Naive thymus-derived CD8-positive, alpha-beta T cell (primary cell): ENCODE measurements at regions not wholly inside any gene's neighbourhood (a gene's known extent, or its start where the extent isn't known, plus 50 kb on each side); places are given as distances from the start of the nearest gene placed in this dataset.
A peak's percentile ranks its signal among the peaks of the same experiment; 100 is the strongest.

ENCODE experiments used
- ATAC-seq, 2 donors: fragments of 150-1000 bp; cut with Tn5 transposase in 1 of 2; sonication (Bioruptor Pico), chemical (Tn5 transposase) in 1 of 2; 1 replicate in 1 of 2; 2 replicates in 1 of 2; pipeline ENCODE4 v1.10.0; 2021; ENCODE audit warnings: mild to moderate bottlenecking in 2 of 2, moderate library complexity in 2 of 2
- POLR2A ChIA-PET: fragments of 350-600 bp; sonication (Branson Sonifier 250); formaldehyde crosslinking; loops from one replicate; lab custom pipeline; 2021; ENCODE audit warnings: antibody characterized with exemption; lab: Charles Lee
- DNase-seq, 10 donors: peaks; one replicate each; pipeline versions ENCODE4 v3.0.0 to v3.0.0-alpha.2; 2020 to 2022
- H3K27ac Mint-ChIP-seq, 10 donors: one replicate each; pipeline ENCODE4 v1.8.0; 2020 to 2022; ENCODE audit warnings: mild to moderate bottlenecking in 10 of 10, mixed read lengths in 10 of 10, moderate library complexity in 4 of 10, inconsistent platforms in 1 of 10
- H3K27me3 Mint-ChIP-seq, 5 donors: one replicate each; pipeline ENCODE4 v1.8.0; 2021 to 2022; ENCODE audit warnings: mixed read lengths in 5 of 5
- H3K36me3 Mint-ChIP-seq, 3 donors: one replicate each; pipeline ENCODE4 v1.8.0; 2020 to 2022; ENCODE audit warnings: mixed read lengths in 3 of 3, mild to moderate bottlenecking in 2 of 3, inconsistent platforms in 1 of 3
- H3K4me1 Mint-ChIP-seq, 4 donors: one replicate each; pipeline ENCODE4 v1.8.0; 2021 to 2022; ENCODE audit warnings: mixed read lengths in 4 of 4
- H3K4me3 Mint-ChIP-seq, 10 donors: one replicate each; pipeline ENCODE4 v1.8.0; 2020 to 2022; ENCODE audit warnings: mild to moderate bottlenecking in 10 of 10, mixed read lengths in 10 of 10, moderate library complexity in 6 of 10, inconsistent platforms in 1 of 10
- H3K9me3 Mint-ChIP-seq, 9 donors: one replicate each; pipeline ENCODE4 v1.8.0; 2020 to 2022; ENCODE audit warnings: mixed read lengths in 9 of 9, mild to moderate bottlenecking in 3 of 9, inconsistent platforms in 1 of 9, moderate library complexity in 1 of 9

- H3K9me3 Mint-ChIP-seq = peaks cover 0 to 23% (median 7%) of the 10 kb centered on the region in 9 donors
- H3K27ac Mint-ChIP-seq = no peak overlapping the region
- H3K4me3 Mint-ChIP-seq = no peak overlapping the region
- H3K27me3 Mint-ChIP-seq = peaks cover 6 to 35% (median 22%) of the 10 kb centered on the region in 5 donors
- peaks cover 0 to 13% (median 0%) of the 10 kb centered on the region in 3 donors for H3K36me3 Mint-ChIP-seq
- POLR2A ChIA-PET = no interaction called here
- ATAC-seq = no peak
- DNase-seq = no peak
- peaks cover 0 to 2% (median 0%) of the 10 kb centered on the region in 4 donors for H3K4me1 Mint-ChIP-seq
Observed at GRCh38 chr20:20979934-20980333, 126.2 kb downstream of the LINC00237 start.

- no peak for ATAC-seq
- Mint-ChIP-seq H3K27ac (no peak overlapping the region), H3K27me3 (peaks cover 6 to 30% (median 23%) of the 10 kb centered on the region in 5 donors), H3K4me3 (no peak overlapping the region), H3K36me3 (peaks cover 0 to 13% (median 0%) of the 10 kb centered on the region in 3 donors), H3K9me3 (peaks cover 0 to 20% (median 7%) of the 10 kb centered on the region in 9 donors), H3K4me1 (peaks cover 0 to 2% (median 0%) of the 10 kb centered on the region in 4 donors)
- POLR2A ChIA-PET = no interaction called here
- DNase-seq = no peak
Observed at GRCh38 chr20:20977786-20978185, 128.4 kb downstream of the LINC00237 start.

- no peak overlapping the region for H3K4me3 Mint-ChIP-seq
- no peak for ATAC-seq
- peaks cover 0 to 3% (median 0%) of the 10 kb centered on the region in 9 donors for H3K9me3 Mint-ChIP-seq
- no peak overlapping the region for H3K27ac Mint-ChIP-seq
- no peaks in the 10 kb centered on the region for H3K4me1 Mint-ChIP-seq
- no peak for DNase-seq
- peaks cover 6 to 28% (median 7%) of the 10 kb centered on the region in 5 donors for H3K27me3 Mint-ChIP-seq
- no peaks in the 10 kb centered on the region for H3K36me3 Mint-ChIP-seq
- POLR2A ChIA-PET = no interaction called here
Observed at GRCh38 chr20:20972490-20972889, 133.7 kb downstream of the LINC00237 start.

GRCh38 chr20:20971810-20972209 is 134.3 kb downstream of the LINC00237 start:
- Mint-ChIP-seq H3K4me1 (no peaks in the 10 kb centered on the region), H3K9me3 (peaks cover 0 to 3% (median 0%) of the 10 kb centered on the region in 9 donors), H3K4me3 (no peak overlapping the region), H3K36me3 (no peaks in the 10 kb centered on the region), H3K27ac (no peak overlapping the region), H3K27me3 (peaks cover 4 to 22% (median 6%) of the 10 kb centered on the region in 5 donors)
- DNase-seq = no peak
- no peak for ATAC-seq
- POLR2A ChIA-PET = no interaction called here

GRCh38 chr20:20970841-20971240 is 135.3 kb downstream of the LINC00237 start:
- no peak overlapping the region for H3K27ac Mint-ChIP-seq
- POLR2A ChIA-PET = no interaction called here
- DNase-seq (no peak), ATAC-seq (no peak)
- H3K4me3 Mint-ChIP-seq = no peak overlapping the region
- no peaks in the 10 kb centered on the region for H3K36me3 Mint-ChIP-seq
- H3K4me1 Mint-ChIP-seq = no peaks in the 10 kb centered on the region
- H3K9me3 Mint-ChIP-seq = peaks cover 0 to 3% (median 0%) of the 10 kb centered on the region in 9 donors
- H3K27me3 Mint-ChIP-seq = peaks cover 3 to 18% (median 5%) of the 10 kb centered on the region in 5 donors

GRCh38 chr20:20969701-20970280 is 136.4 kb downstream of the LINC00237 start:
- H3K4me3 Mint-ChIP-seq = no peak overlapping the region
- H3K4me1 Mint-ChIP-seq = no peaks in the 10 kb centered on the region
- ATAC-seq (no peak), DNase-seq (no peak)
- POLR2A ChIA-PET = no interaction called here
- H3K27me3 Mint-ChIP-seq = peaks cover 2 to 18% (median 5%) of the 10 kb centered on the region in 5 donors
- H3K27ac Mint-ChIP-seq = no peak overlapping the region
- no peaks in the 10 kb centered on the region for H3K36me3 Mint-ChIP-seq
- peaks cover 0 to 3% (median 0%) of the 10 kb centered on the region in 9 donors for H3K9me3 Mint-ChIP-seq

- no peak for DNase-seq
- Mint-ChIP-seq H3K27me3 (peaks cover 2 to 15% (median 5%) of the 10 kb centered on the region in 5 donors), H3K27ac (peak overlapping the region in 1 of 10 donors; percentile 42), H3K4me1 (no peaks in the 10 kb centered on the region), H3K4me3 (no peak overlapping the region), H3K36me3 (no peaks in the 10 kb centered on the region), H3K9me3 (peaks cover 0 to 2% (median 0%) of the 10 kb centered on the region in 9 donors)
- POLR2A ChIA-PET = no interaction called here
- ATAC-seq = no peak
Observed at GRCh38 chr20:20967564-20968184, 138.5 kb downstream of the LINC00237 start.

GRCh38 chr20:20966171-20966570 is 140.0 kb downstream of the LINC00237 start:
- POLR2A ChIA-PET = no interaction called here
- no peaks in the 10 kb centered on the region for H3K4me1 Mint-ChIP-seq
- no peaks in the 10 kb centered on the region for H3K36me3 Mint-ChIP-seq
- no peak overlapping the region for H3K27ac Mint-ChIP-seq
- peaks cover 2 to 26% (median 5%) of the 10 kb centered on the region in 5 donors for H3K27me3 Mint-ChIP-seq
- H3K4me3 Mint-ChIP-seq = no peak overlapping the region
- no peak for ATAC-seq
- no peak for DNase-seq
- peaks cover 0 to 2% (median 0%) of the 10 kb centered on the region in 9 donors for H3K9me3 Mint-ChIP-seq

GRCh38 chr20:20959031-20959755 is 147.0 kb downstream of the LINC00237 start:
- DNase-seq (no peak), ATAC-seq (no peak)
- H3K4me3 Mint-ChIP-seq = no peak overlapping the region
- H3K36me3 Mint-ChIP-seq = no peaks in the 10 kb centered on the region
- H3K4me1 Mint-ChIP-seq = no peaks in the 10 kb centered on the region
- H3K27ac Mint-ChIP-seq = no peak overlapping the region
- H3K27me3 Mint-ChIP-seq = peaks cover 14 to 42% (median 15%) of the 10 kb centered on the region in 5 donors
- POLR2A ChIA-PET = no interaction called here
- H3K9me3 Mint-ChIP-seq = peaks cover 0 to 4% (median 0%) of the 10 kb centered on the region in 9 donors

- POLR2A ChIA-PET = no interaction called here
- H3K9me3 Mint-ChIP-seq = peaks cover 0 to 3% (median 0%) of the 10 kb centered on the region in 9 donors
Observed at GRCh38 chr20:20956513-20956931, 149.6 kb downstream of the LINC00237 start.

GRCh38 chr20:20955892-20956291 is 150.3 kb downstream of the LINC00237 start:
- Mint-ChIP-seq H3K4me3 (no peak overlapping the region), H3K27me3 (peaks cover 14 to 57% (median 18%) of the 10 kb centered on the region in 5 donors), H3K4me1 (peaks cover 0 to 5% (median 1%) of the 10 kb centered on the region in 4 donors), H3K36me3 (no peaks in the 10 kb centered on the region), H3K27ac (no peak overlapping the region), H3K9me3 (peaks cover 0 to 3% (median 0%) of the 10 kb centered on the region in 9 donors)
- POLR2A ChIA-PET = no interaction called here
- DNase-seq = no peak
- no peak for ATAC-seq

More at GRCh38 chr20:20956513-20956931, 149.6 kb downstream of the LINC00237 start:
- H3K27ac Mint-ChIP-seq = no peak overlapping the region
- H3K36me3 Mint-ChIP-seq = no peaks in the 10 kb centered on the region
- no peak for DNase-seq
- peaks cover 15 to 58% (median 18%) of the 10 kb centered on the region in 5 donors for H3K27me3 Mint-ChIP-seq
- ATAC-seq = no peak
- H3K4me3 Mint-ChIP-seq = no peak overlapping the region
- H3K4me1 Mint-ChIP-seq = peaks cover 0 to 5% (median 1%) of the 10 kb centered on the region in 4 donors

- Mint-ChIP-seq H3K9me3 (peaks cover 0 to 3% (median 0%) of the 10 kb centered on the region in 9 donors), H3K36me3 (no peaks in the 10 kb centered on the region), H3K27me3 (peaks cover 11 to 54% (median 18%) of the 10 kb centered on the region in 5 donors), H3K4me1 (peaks cover 0 to 5% (median 1%) of the 10 kb centered on the region in 4 donors), H3K27ac (no peak overlapping the region), H3K4me3 (no peak overlapping the region)
- ATAC-seq (no peak), DNase-seq (no peak)
- POLR2A ChIA-PET = no interaction called here
Observed at GRCh38 chr20:20953738-20954618, 152.2 kb downstream of the LINC00237 start.
